Type B pancreatic cell (in vitro differentiated cells): ENCODE measurements at regions not wholly inside any gene's neighbourhood (a gene's known extent, or its start where the extent isn't known, plus 50 kb on each side); places are given as distances from the start of the nearest gene placed in this dataset.

ENCODE experiments used
- DNase-seq: peaks from one replicate; pipeline ENCODE4 v3.0.0; 2021; ENCODE audit warnings: mixed read lengths; ENCODE audit not compliant: unreplicated experiment; ENCODE audit errors: extremely low spot score
- H3K27ac Mint-ChIP-seq: 2 replicates; pipeline ENCODE4 v1.8.0; 2021; ENCODE audit warnings: mild to moderate bottlenecking, mixed read lengths
- H3K27me3 Mint-ChIP-seq: 2 replicates; pipeline ENCODE4 v1.8.0; 2021; ENCODE audit warnings: mixed read lengths
- H3K36me3 Mint-ChIP-seq: 2 replicates; pipeline ENCODE4 v1.8.0; 2021; ENCODE audit warnings: mixed read lengths
- H3K4me1 Mint-ChIP-seq: one replicate; pipeline ENCODE4 v1.8.0; 2021; ENCODE audit warnings: mixed read lengths; ENCODE audit not compliant: unreplicated experiment
- H3K4me3 Mint-ChIP-seq: 2 replicates; pipeline ENCODE4 v1.8.0; 2021; ENCODE audit warnings: mild to moderate bottlenecking, mixed read lengths
- H3K9me3 Mint-ChIP-seq: 2 replicates; pipeline ENCODE4 v1.8.0; 2021; ENCODE audit warnings: mixed read lengths
- CTCF ChIP-seq: fragments of 200-600 bp; sonication (generic); conservative IDR thresholded peaks from 2 replicates; pipeline ENCODE4 v1.5.0; 2021; ENCODE audit warnings: antibody characterized with exemption, mild to moderate bottlenecking

DNA sequence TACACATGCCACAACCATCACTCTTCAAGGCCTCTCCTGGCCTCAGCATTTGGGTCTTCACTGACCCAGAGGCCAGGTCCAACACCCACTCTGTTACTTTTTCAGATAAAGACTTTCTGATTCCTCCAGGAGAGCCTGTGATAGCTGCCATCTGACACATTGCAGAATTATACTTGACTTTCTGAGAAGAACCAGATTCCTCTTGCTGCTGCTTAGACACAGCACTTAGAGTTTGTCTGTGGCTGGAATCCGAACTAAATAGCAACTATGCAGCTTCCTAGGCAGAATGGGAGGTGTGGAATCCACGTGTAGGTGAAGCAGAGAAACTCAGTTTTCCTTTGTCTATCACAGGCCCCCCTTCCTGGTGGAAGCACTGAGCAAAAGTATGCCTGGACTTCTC is 344.7 kb upstream of the SLC30A5 start:
- H3K27me3 Mint-ChIP-seq = peaks cover 10% of the 10 kb centered on the region
- H3K36me3 Mint-ChIP-seq = no peaks in the 10 kb centered on the region
- TF ChIP-seq CTCF = no peak
- H3K4me3 Mint-ChIP-seq = peak overlapping the region; percentile 19
- no peak overlapping the region for H3K27ac Mint-ChIP-seq
- H3K9me3 Mint-ChIP-seq = no peaks in the 10 kb centered on the region
- DNase-seq = no peak
- H3K4me1 Mint-ChIP-seq = peaks cover 39% of the 10 kb centered on the region

DNA sequence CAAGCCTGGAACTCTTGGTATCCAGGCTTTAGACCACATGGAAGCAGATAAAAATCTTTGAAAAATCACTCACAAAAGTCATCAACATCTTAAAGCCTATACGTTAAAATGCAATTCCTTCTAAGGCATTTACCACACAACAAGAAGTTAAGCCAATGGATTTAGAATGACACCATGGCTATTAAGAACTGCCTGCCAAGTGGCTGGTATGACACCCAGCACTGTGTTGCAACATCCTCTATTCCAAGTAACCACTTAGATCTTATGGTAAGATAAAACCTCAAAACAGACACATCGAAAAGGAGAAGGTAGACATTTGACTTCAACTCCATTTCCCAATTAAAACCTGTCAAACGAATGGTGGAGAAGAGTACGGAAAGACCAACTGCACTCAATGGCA is 344.2 kb upstream of the SLC30A5 start:
- TF ChIP-seq CTCF = no peak
- H3K9me3 Mint-ChIP-seq = no peaks in the 10 kb centered on the region
- H3K4me3 Mint-ChIP-seq = no peak overlapping the region
- DNase-seq = no peak
- no peaks in the 10 kb centered on the region for H3K36me3 Mint-ChIP-seq
- no peak overlapping the region for H3K27ac Mint-ChIP-seq
- H3K4me1 Mint-ChIP-seq = peaks cover 39% of the 10 kb centered on the region
- peaks cover 10% of the 10 kb centered on the region for H3K27me3 Mint-ChIP-seq

DNA sequence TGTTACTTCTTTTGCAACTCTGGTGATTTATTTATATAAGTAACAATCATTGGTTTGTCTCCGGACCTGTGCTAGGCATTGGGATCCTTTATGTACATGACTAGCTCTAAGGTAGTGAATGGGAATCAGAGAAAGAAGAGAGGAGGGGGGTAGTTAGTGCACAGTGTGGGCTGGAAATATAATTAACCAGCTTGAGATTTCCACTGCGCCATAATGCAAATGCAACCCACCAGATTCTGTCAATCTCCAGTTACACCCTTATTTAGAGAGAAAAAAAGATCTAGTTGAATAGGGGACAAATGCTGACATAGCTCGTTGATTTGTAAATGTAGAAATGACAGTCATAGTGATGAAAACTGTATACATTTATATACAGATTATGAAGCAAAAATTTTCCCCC is 342.2 kb upstream of the SLC30A5 start:
- TF ChIP-seq CTCF = no peak
- Mint-ChIP-seq H3K27ac (no peak overlapping the region), H3K4me3 (no peak overlapping the region), H3K36me3 (no peaks in the 10 kb centered on the region), H3K27me3 (peaks cover 13% of the 10 kb centered on the region), H3K4me1 (peaks cover 25% of the 10 kb centered on the region), H3K9me3 (no peaks in the 10 kb centered on the region)
- no peak for DNase-seq

DNA sequence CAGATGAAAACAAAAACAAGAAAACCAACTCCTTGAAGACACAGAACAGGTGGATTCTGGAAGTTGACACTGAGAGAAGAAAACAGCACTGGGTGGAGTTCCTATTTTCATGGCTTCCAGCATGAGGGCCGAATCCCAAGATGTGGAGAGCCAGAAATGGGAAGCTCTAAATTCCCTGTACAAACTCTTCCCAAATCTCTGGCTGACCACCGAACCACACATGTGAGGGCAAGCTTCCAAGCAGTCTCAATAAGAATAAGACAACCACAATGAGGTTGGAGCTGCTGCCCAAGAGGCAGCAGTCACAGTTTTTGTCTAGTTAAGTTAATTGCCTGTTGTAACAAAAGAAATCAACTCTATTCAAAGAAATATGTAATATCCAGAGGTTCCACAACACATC is 339.3 kb upstream of the SLC30A5 start:
- H3K4me1 Mint-ChIP-seq = no peaks in the 10 kb centered on the region
- H3K27me3 Mint-ChIP-seq = peaks cover 6% of the 10 kb centered on the region
- no peaks in the 10 kb centered on the region for H3K9me3 Mint-ChIP-seq
- no peak overlapping the region for H3K4me3 Mint-ChIP-seq
- no peak for DNase-seq
- H3K27ac Mint-ChIP-seq = no peak overlapping the region
- no peak for TF ChIP-seq CTCF
- H3K36me3 Mint-ChIP-seq = no peaks in the 10 kb centered on the region

GRCh38 chr5:68755293-68755692 is 338.5 kb upstream of the SLC30A5 start:
- H3K27me3 Mint-ChIP-seq = peaks cover 3% of the 10 kb centered on the region
- no peaks in the 10 kb centered on the region for H3K36me3 Mint-ChIP-seq

More at GRCh38 chr5:68755293-68755692, 338.5 kb upstream of the SLC30A5 start:
- H3K9me3 Mint-ChIP-seq = no peaks in the 10 kb centered on the region
- DNase-seq = no peak
- no peak overlapping the region for H3K4me3 Mint-ChIP-seq
- H3K4me1 Mint-ChIP-seq = no peaks in the 10 kb centered on the region
- no peak overlapping the region for H3K27ac Mint-ChIP-seq
- no peak for TF ChIP-seq CTCF
